ENCODE measurements at regions not wholly inside any gene's neighbourhood (a gene's known extent, or its start where the extent isn't known, plus 50 kb on each side); places are given as distances from the start of the nearest gene placed in this dataset.

DNA sequence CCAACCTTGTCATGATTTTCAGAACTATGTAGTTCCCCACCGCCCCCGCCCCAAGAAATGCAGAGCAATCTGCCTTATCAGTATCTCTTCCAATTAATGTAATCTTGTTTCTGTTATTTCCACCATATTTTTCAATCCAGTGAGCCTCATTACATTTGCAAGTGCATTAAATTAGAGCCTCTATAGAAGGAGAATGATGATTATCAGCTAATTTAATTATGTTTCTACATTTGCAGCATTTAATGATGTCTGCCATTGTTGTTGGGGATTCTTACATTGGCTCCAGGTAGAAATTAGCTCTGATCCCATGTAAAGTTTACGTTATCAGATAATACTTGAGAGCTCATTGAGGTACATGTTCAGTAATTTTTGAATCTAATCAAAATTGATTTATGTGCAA, 707.0 kb upstream of the RBFOX1 start:
- H3K9me1 ChIP-seq (ENCODE audit: control insufficient read depth, extremely low read depth, insufficient read depth, low read length): no peaks in the 10 kb centered on the region
- no peaks in the 10 kb centered on the region for H3K27me3 ChIP-seq (ENCODE audit: control insufficient read depth, extremely low read depth, insufficient read depth, low read length)
- H3K79me2 ChIP-seq (ENCODE audit: control insufficient read depth, insufficient read depth, low read length): no peaks in the 10 kb centered on the region
- no peaks in the 10 kb centered on the region for H3K4me1 ChIP-seq (ENCODE audit: control insufficient read depth, extremely low read depth, insufficient read depth, low read length)
- DNase-seq (ENCODE audit: low read depth, low spot score) (no peak), FAIRE-seq (no peak)
- H3K9ac ChIP-seq (ENCODE audit: control insufficient read depth, extremely low read depth, insufficient read depth, low read length): no peak overlapping the region
- no peak overlapping the region for H2AFZ ChIP-seq (ENCODE audit: control insufficient read depth, low read length)
- dilution Hi-C loops (cut with MboI; ENCODE audit: extremely low pct_ligation_motif_present, low sequenced_read_pairs): no loop called here
- no peak for TF ChIP-seq EZH2 (IDR thresholded peaks at IDR 0.05; ENCODE audit: low read length)
- TF ChIP-seq, protein P1, sequence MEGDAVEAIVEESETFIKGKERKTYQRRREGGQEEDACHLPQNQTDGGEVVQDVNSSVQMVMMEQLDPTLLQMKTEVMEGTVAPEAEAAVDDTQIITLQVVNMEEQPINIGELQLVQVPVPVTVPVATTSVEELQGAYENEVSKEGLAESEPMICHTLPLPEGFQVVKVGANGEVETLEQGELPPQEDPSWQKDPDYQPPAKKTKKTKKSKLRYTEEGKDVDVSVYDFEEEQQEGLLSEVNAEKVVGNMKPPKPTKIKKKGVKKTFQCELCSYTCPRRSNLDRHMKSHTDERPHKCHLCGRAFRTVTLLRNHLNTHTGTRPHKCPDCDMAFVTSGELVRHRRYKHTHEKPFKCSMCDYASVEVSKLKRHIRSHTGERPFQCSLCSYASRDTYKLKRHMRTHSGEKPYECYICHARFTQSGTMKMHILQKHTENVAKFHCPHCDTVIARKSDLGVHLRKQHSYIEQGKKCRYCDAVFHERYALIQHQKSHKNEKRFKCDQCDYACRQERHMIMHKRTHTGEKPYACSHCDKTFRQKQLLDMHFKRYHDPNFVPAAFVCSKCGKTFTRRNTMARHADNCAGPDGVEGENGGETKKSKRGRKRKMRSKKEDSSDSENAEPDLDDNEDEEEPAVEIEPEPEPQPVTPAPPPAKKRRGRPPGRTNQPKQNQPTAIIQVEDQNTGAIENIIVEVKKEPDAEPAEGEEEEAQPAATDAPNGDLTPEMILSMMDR (optimal IDR thresholded peaks at IDR 0.05 in 1 of 3, IDR thresholded peaks at IDR 0.05 in 1 of 3, conservative IDR thresholded peaks at IDR 0.05 in 1 of 3; ENCODE audit: extremely low read depth in 1 of 3, insufficient read depth in 2 of 3, low read length in 3 of 3): no peak
- H3K4me2 ChIP-seq (ENCODE audit: control insufficient read depth, extremely low read depth, insufficient read depth, low read depth, low read length): no peak overlapping the region
- H3K4me3 ChIP-seq (ENCODE audit: control insufficient read depth in 2 of 3, extremely low read depth in 1 of 3, insufficient read depth in 2 of 3, low read depth in 1 of 3, low read length in 3 of 3): no peak overlapping the region
- no peak overlapping the region for H3K27ac ChIP-seq (ENCODE audit: control insufficient read depth, insufficient read depth, low read length)
- no peaks in the 10 kb centered on the region for H4K20me1 ChIP-seq (ENCODE audit: control insufficient read depth, extremely low read depth, insufficient read depth, low read length)
- H3K36me3 ChIP-seq (ENCODE audit: control insufficient read depth in 2 of 2, extremely low read depth in 1 of 2, insufficient read depth in 2 of 2, low read length in 2 of 2): no peaks in the 10 kb centered on the region
- no peaks in the 10 kb centered on the region for H3K9me3 ChIP-seq (ENCODE audit: control insufficient read depth, low read depth, low read length)

DNA sequence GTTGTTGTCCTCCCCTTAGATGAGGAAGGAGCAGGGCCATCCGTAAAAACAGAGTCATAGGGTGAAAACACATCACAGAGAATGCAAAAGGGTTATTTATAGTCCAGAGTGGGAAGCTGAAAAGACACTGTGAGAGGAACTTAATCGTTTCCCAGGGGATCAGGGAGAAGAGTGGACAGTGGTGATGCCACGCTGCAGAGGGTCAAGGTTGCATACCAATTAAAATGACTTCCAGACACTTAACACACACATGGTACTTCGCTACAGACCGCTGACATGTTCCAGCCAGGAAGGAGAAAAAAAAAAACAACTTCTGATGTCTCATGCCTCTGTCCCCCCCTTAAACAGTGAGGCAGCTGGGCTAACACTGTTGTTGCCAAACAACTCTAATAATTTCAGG, 713.8 kb upstream of the RBFOX1 start:
- Histone ChIP-seq H4K20me1 (ENCODE audit: control insufficient read depth, extremely low read depth, insufficient read depth, low read length) (no peaks in the 10 kb centered on the region), H3K79me2 (ENCODE audit: control insufficient read depth, insufficient read depth, low read length) (no peaks in the 10 kb centered on the region), H2AFZ (ENCODE audit: control insufficient read depth, low read length) (no peak overlapping the region), H3K9me1 (ENCODE audit: control insufficient read depth, extremely low read depth, insufficient read depth, low read length) (no peaks in the 10 kb centered on the region), H3K27ac (ENCODE audit: control insufficient read depth, insufficient read depth, low read length) (no peak overlapping the region), H3K4me2 (ENCODE audit: control insufficient read depth, extremely low read depth, insufficient read depth, low read depth, low read length) (no peak overlapping the region), H3K27me3 (ENCODE audit: control insufficient read depth, extremely low read depth, insufficient read depth, low read length) (no peaks in the 10 kb centered on the region), H3K9ac (ENCODE audit: control insufficient read depth, extremely low read depth, insufficient read depth, low read length) (no peak overlapping the region), H3K4me1 (ENCODE audit: control insufficient read depth, extremely low read depth, insufficient read depth, low read length) (no peaks in the 10 kb centered on the region), H3K4me3 (ENCODE audit: control insufficient read depth in 2 of 3, extremely low read depth in 1 of 3, insufficient read depth in 2 of 3, low read depth in 1 of 3, low read length in 3 of 3) (no peak overlapping the region), H3K36me3 (ENCODE audit: control insufficient read depth in 2 of 2, extremely low read depth in 1 of 2, insufficient read depth in 2 of 2, low read length in 2 of 2) (no peaks in the 10 kb centered on the region), H3K9me3 (ENCODE audit: control insufficient read depth, low read depth, low read length) (peaks cover 3% of the 10 kb centered on the region)
- no peak for FAIRE-seq
- dilution Hi-C loops (cut with MboI; ENCODE audit: extremely low pct_ligation_motif_present, low sequenced_read_pairs): no loop called here
- DNase-seq (ENCODE audit: low read depth, low spot score): no peak
- TF ChIP-seq, protein P1 (optimal IDR thresholded peaks at IDR 0.05 in 1 of 3, IDR thresholded peaks at IDR 0.05 in 1 of 3, conservative IDR thresholded peaks at IDR 0.05 in 1 of 3; ENCODE audit: extremely low read depth in 1 of 3, insufficient read depth in 2 of 3, low read length in 3 of 3): no peak
- TF ChIP-seq EZH2 (IDR thresholded peaks at IDR 0.05; ENCODE audit: low read length): no peak

All from keratinocyte (primary cell).